ENCODE measurements at regions not wholly inside any gene's neighbourhood (a gene's known extent, or its start where the extent isn't known, plus 50 kb on each side); places are given as distances from the start of the nearest gene placed in this dataset.

- Histone ChIP-seq H3K36me3 (no peaks in the 10 kb centered on the region), H3K27me3 (no peaks in the 10 kb centered on the region), H3K27ac (no peak overlapping the region), H3K4me1 (ENCODE audit: insufficient read depth) (no peaks in the 10 kb centered on the region), H3K9me3 (no peaks in the 10 kb centered on the region), H3K4me3 (no peak overlapping the region)
- WGBS, 3 donors = 82 to 92% (median 88%) methylated on average over 1 of the region's 1 CpG
- no peak for DNase-seq
- TF ChIP-seq POLR2A (IDR thresholded peaks at IDR 0.05) = no peak
- TF ChIP-seq CTCF (IDR thresholded peaks at IDR 0.05) = no peak
- TF ChIP-seq EP300 (IDR thresholded peaks at IDR 0.05) = no peak
- intact Hi-C loops (cut with DNase I) = no loop called here
Measured at GRCh38 chr11:93253111-93253510, 55.3 kb upstream of the SLC36A4 start.

- no peak for TF ChIP-seq CTCF (IDR thresholded peaks at IDR 0.05)
- TF ChIP-seq POLR2A (IDR thresholded peaks at IDR 0.05) = no peak
- no peak for TF ChIP-seq EP300 (IDR thresholded peaks at IDR 0.05)
- Histone ChIP-seq H3K27me3 (no peaks in the 10 kb centered on the region), H3K4me3 (no peak overlapping the region), H3K36me3 (no peaks in the 10 kb centered on the region), H3K9me3 (no peaks in the 10 kb centered on the region), H3K27ac (no peak overlapping the region), H3K4me1 (ENCODE audit: insufficient read depth) (no peaks in the 10 kb centered on the region)
- DNase-seq = no peak
- intact Hi-C loops (cut with DNase I) = no loop called here
Measured at GRCh38 chr11:93256623-93257022, 58.8 kb upstream of the SLC36A4 start.

GRCh38 chr11:93267383-93267782 is 63.2 kb upstream of the DEUP1 start:
- TF ChIP-seq POLR2A (IDR thresholded peaks at IDR 0.05) = no peak
- no peak for TF ChIP-seq CTCF (IDR thresholded peaks at IDR 0.05)
- no peak for TF ChIP-seq EP300 (IDR thresholded peaks at IDR 0.05)
- intact Hi-C loops (cut with DNase I) = no loop called here
- no peak overlapping the region for H3K4me3 ChIP-seq

GRCh38 chr11:93268287-93269040 is 62.1 kb upstream of the DEUP1 start:
- H3K9me3 ChIP-seq = no peaks in the 10 kb centered on the region
- no peak for DNase-seq
- no peak overlapping the region for H3K27ac ChIP-seq
- no peaks in the 10 kb centered on the region for H3K36me3 ChIP-seq
- H3K4me1 ChIP-seq (ENCODE audit: insufficient read depth) = no peaks in the 10 kb centered on the region
- no peaks in the 10 kb centered on the region for H3K27me3 ChIP-seq
- no peak for TF ChIP-seq CTCF (IDR thresholded peaks at IDR 0.05)
- TF ChIP-seq POLR2A (IDR thresholded peaks at IDR 0.05) = no peak
- H3K4me3 ChIP-seq = no peak overlapping the region
- intact Hi-C loops (cut with DNase I) = no loop called here
- WGBS, 3 donors = 76 to 84% (median 83%) methylated on average over 6 of the region's 6 CpGs

More at GRCh38 chr11:93267383-93267782, 63.2 kb upstream of the DEUP1 start:
- no peak for DNase-seq
- Histone ChIP-seq H3K4me1 (ENCODE audit: insufficient read depth) (no peaks in the 10 kb centered on the region), H3K27me3 (no peaks in the 10 kb centered on the region), H3K9me3 (no peaks in the 10 kb centered on the region), H3K27ac (no peak overlapping the region), H3K36me3 (no peaks in the 10 kb centered on the region)
- WGBS, 3 donors = 79 to 88% (median 86%) methylated on average over 5 of the region's 5 CpGs
